H1 (cell line): ENCODE measurements at regions not wholly inside any gene's neighbourhood (a gene's known extent, or its start where the extent isn't known, plus 50 kb on each side); places are given as distances from the start of the nearest gene placed in this dataset.

Source experiments
- CTCF ChIA-PET: fragments of 300-600 bp; sonication (Branson Sonifier 250); formaldehyde crosslinking; loops from one replicate; lab custom pipeline; 2021; ENCODE audit not compliant: partially characterized antibody; lab: Charles Lee
- POLR2A ChIA-PET: fragments of 300-600 bp; sonication (Branson Sonifier 250); formaldehyde crosslinking; loops from one replicate; lab custom pipeline; 2021; ENCODE audit warnings: inconsistent platforms; ENCODE audit not compliant: partially characterized antibody; lab: Charles Lee
- DNase-seq, 2 experiments: peaks; one replicate each; pipeline versions ENCODE4 v3.0.0 to v3.0.0-alpha.2; 2010 to 2022; ENCODE audit warnings: low spot score in 2 of 2, low read depth in 1 of 2, mixed read lengths in 1 of 2
- FAIRE-seq: peaks from 2 replicates; lab custom pipeline; 2011; peaks lifted over from hg19 to GRCh38; lab: Jason Lieb, UNC
- H2AFZ ChIP-seq: 2 replicates; pipeline ENCODE4 v1.8.1; 2012; ENCODE audit warnings: low read length, inconsistent platforms
- H2AK5ac ChIP-seq: 2 replicates; pipeline ENCODE4 v1.6.1; 2013; ENCODE audit warnings: low read depth, low read length
- H2BK120ac ChIP-seq: replicated peaks from 2 replicates; pipeline ENCODE3; 2013; ENCODE audit warnings: low read depth, low read length, inconsistent platforms
- H2BK12ac ChIP-seq: 2 replicates; pipeline ENCODE4 v1.6.1; 2013; ENCODE audit warnings: low read depth, low read length
- H2BK15ac ChIP-seq: 2 replicates; pipeline ENCODE4 v1.6.1; 2013; ENCODE audit warnings: low read length
- H2BK20ac ChIP-seq: 2 replicates; pipeline ENCODE4 v1.6.1; 2013; ENCODE audit warnings: low read length
- H2BK5ac ChIP-seq: 2 replicates; pipeline ENCODE4 v1.6.1; 2013; ENCODE audit warnings: low read depth, low read length
- H3K14ac ChIP-seq: 2 replicates; pipeline ENCODE4 v1.6.1; 2013; ENCODE audit warnings: inconsistent platforms; ENCODE audit not compliant: insufficient read length
- H3K18ac ChIP-seq: 2 replicates; pipeline ENCODE4 v1.6.1; 2013; ENCODE audit warnings: low read length; ENCODE audit errors: extremely low read depth
- H3K23ac ChIP-seq: 2 replicates; pipeline ENCODE4 v1.6.1; 2013; ENCODE audit warnings: inconsistent platforms; ENCODE audit not compliant: insufficient read length
- H3K23me2 ChIP-seq: 2 replicates; pipeline ENCODE4 v1.6.1; 2013; ENCODE audit warnings: low read depth, low read length
- H3K27ac ChIP-seq: 2 replicates; pipeline ENCODE4 v1.6.1; 2011; ENCODE audit warnings: low read depth, low read length, inconsistent platforms
- H3K27me3 ChIP-seq, 4 experiments: replicated peaks in 1 of 4; 1 replicate in 1 of 4; 2 replicates in 3 of 4; pipeline versions ENCODE4 v1.6.1 to v1.8.1; 2011 to 2013; ENCODE audit warnings: low read length in 3 of 4, mild to moderate bottlenecking in 3 of 4, inconsistent platforms in 2 of 4, mixed read lengths in 2 of 4, moderate library complexity in 1 of 4; ENCODE audit not compliant: control insufficient read depth in 3 of 4, insufficient read depth in 3 of 4; ENCODE audit errors: extremely low read depth in 1 of 4
- H3K36me3 ChIP-seq, 4 experiments: 2 replicates each; pipeline versions ENCODE4 v1.6.1 to v1.8.1; 2011 to 2013; ENCODE audit warnings: mild to moderate bottlenecking in 4 of 4, low read length in 3 of 4, moderate library complexity in 2 of 4, control low read depth in 1 of 4, inconsistent platforms in 1 of 4; ENCODE audit not compliant: insufficient read depth in 4 of 4, control insufficient read depth in 2 of 4
- H3K4ac ChIP-seq: replicated peaks from 2 replicates; pipeline ENCODE3; 2013; ENCODE audit warnings: low read length, low read depth, mixed read lengths, inconsistent platforms; ENCODE audit not compliant: insufficient read length
- H3K4me1 ChIP-seq, 4 experiments: replicated peaks in 1 of 4; 1 replicate in 1 of 4; 2 replicates in 3 of 4; pipeline versions ENCODE4 v1.6.1 to v1.8.1; 2011 to 2013; ENCODE audit warnings: low read length in 3 of 4, inconsistent platforms in 2 of 4, mixed read lengths in 1 of 4; ENCODE audit not compliant: insufficient read depth in 4 of 4, control insufficient read depth in 3 of 4
- H3K4me2 ChIP-seq, 2 experiments: 2 replicates each; pipeline versions ENCODE4 v1.6.1 to v1.8.1; 2011 to 2013; ENCODE audit warnings: low read depth in 2 of 2, low read length in 2 of 2, control low read depth in 1 of 2, inconsistent platforms in 1 of 2, mild to moderate bottlenecking in 1 of 2; ENCODE audit not compliant: insufficient read depth in 1 of 2
- H3K4me3 ChIP-seq, 4 experiments: fragments of 200-600, 300-600 bp in 1 of 4; sonication (generic), shearing (Covaris generic), sonication (Bioruptor Twin) in 1 of 4; 2 replicates each; pipeline versions ENCODE4 v1.5.1 to v1.8.1; 2011 to 2016; ENCODE audit warnings: low read length in 4 of 4, low read depth in 3 of 4, control low read depth in 2 of 4, inconsistent platforms in 2 of 4, mild to moderate bottlenecking in 2 of 4, mixed read lengths in 1 of 4, moderate library complexity in 1 of 4; ENCODE audit not compliant: insufficient read depth in 2 of 4; ENCODE audit errors: extremely low read depth in 1 of 4
- H3K56ac ChIP-seq: replicated peaks from 2 replicates; pipeline ENCODE3; 2013; ENCODE audit warnings: low read depth, mild to moderate bottlenecking, mixed read lengths, low read length, inconsistent platforms; ENCODE audit not compliant: insufficient read length
- H3K79me1 ChIP-seq: 2 replicates; pipeline ENCODE4 v1.6.1; 2013; ENCODE audit warnings: low read depth, low read length, control low read depth
- H3K79me2 ChIP-seq, 2 experiments: 2 replicates each; pipeline versions ENCODE4 v1.6.1 to v1.8.1; 2012 to 2013; ENCODE audit warnings: low read length in 2 of 2, mild to moderate bottlenecking in 2 of 2, inconsistent platforms in 1 of 2; ENCODE audit not compliant: insufficient read depth in 2 of 2, control insufficient read depth in 1 of 2
- H3K9ac ChIP-seq, 4 experiments: replicated peaks in 1 of 4; 1 replicate in 1 of 4; 2 replicates in 3 of 4; pipeline versions ENCODE4 v1.6.1 to v1.8.1; 2011 to 2013; ENCODE audit warnings: low read depth in 3 of 4, low read length in 3 of 4, control low read depth in 2 of 4, mild to moderate bottlenecking in 2 of 4, moderate library complexity in 2 of 4, inconsistent platforms in 1 of 4; ENCODE audit errors: extremely low read depth in 1 of 4
- H3K9me3 ChIP-seq, 2 experiments: 2 replicates each; pipeline versions ENCODE4 v1.6.1 to v1.8.1; 2012 to 2013; ENCODE audit warnings: mild to moderate bottlenecking in 2 of 2, moderate library complexity in 2 of 2, control low read depth in 1 of 2, inconsistent platforms in 1 of 2, low read depth in 1 of 2, low read length in 1 of 2, mixed read lengths in 1 of 2; ENCODE audit not compliant: insufficient read depth in 2 of 2
- H4K20me1 ChIP-seq, 2 experiments: replicated peaks in 1 of 2; 2 replicates each; pipeline versions ENCODE3 to v1.8.1; 2011 to 2013; ENCODE audit warnings: inconsistent platforms in 2 of 2, low read length in 2 of 2, mild to moderate bottlenecking in 1 of 2; ENCODE audit not compliant: insufficient read depth in 2 of 2, control insufficient read depth in 1 of 2
- H4K5ac ChIP-seq: 2 replicates; pipeline ENCODE4 v1.6.1; 2013; ENCODE audit warnings: low read length, low read depth, mixed read lengths, inconsistent platforms; ENCODE audit not compliant: insufficient read length
- H4K8ac ChIP-seq: 2 replicates; pipeline ENCODE4 v1.8.0; 2013; ENCODE audit warnings: mild to moderate bottlenecking, moderate library complexity, low read length, inconsistent platforms; ENCODE audit not compliant: insufficient read depth; ENCODE audit errors: extremely low read depth
- H4K91ac ChIP-seq: replicated peaks from 2 replicates; pipeline ENCODE3; 2013; ENCODE audit warnings: low read length, mixed read lengths, inconsistent platforms; ENCODE audit not compliant: insufficient read length
- CTCF ChIP-seq, 3 experiments: IDR thresholded peaks; 1 replicate in 2 of 3; 2 replicates in 1 of 3; pipeline versions ENCODE4 v1.5.1 to v1.6.1; 2011; ENCODE audit warnings: low read length in 3 of 3, mild to moderate bottlenecking in 3 of 3, inconsistent platforms in 2 of 3, low read depth in 1 of 3, moderate library complexity in 1 of 3; ENCODE audit not compliant: insufficient read depth in 1 of 3; ENCODE audit errors: control extremely low read depth in 1 of 3
- MAFK ChIP-seq: IDR thresholded peaks from 2 replicates; pipeline ENCODE4 v1.6.1; 2012; ENCODE audit warnings: low read depth, mild to moderate bottlenecking, improper control_type of control experiment, low read length
- SIX5 ChIP-seq: IDR thresholded peaks from 2 replicates; pipeline ENCODE4 v1.6.1; 2011; ENCODE audit warnings: mild to moderate bottlenecking, low read depth, low read length
- WGBS, 2 experiments: shearing (Covaris generic) in 1 of 2; methylation state at CpG; one replicate each; pipeline versions ENCODE4 v1.1.6 to v1.1.7; 2013 to 2015; ENCODE audit warnings: low lambda C conversion rate in 2 of 2, mixed read lengths in 2 of 2, inconsistent platforms in 1 of 2, low coverage in 1 of 2, missing lambda C conversion rate in 1 of 2; ENCODE audit not compliant: insufficient replicate concordance in 2 of 2, insufficient coverage in 1 of 2, insufficient read length in 1 of 2; ENCODE audit errors: extremely low coverage in 1 of 2, missing lambda C conversion rate in 1 of 2; 5-methylcytosine and 5-hydroxymethylcytosine counted together

GRCh38 chr1:177865807-177866206 is 104.1 kb downstream of the SEC16B start:
- no peak overlapping the region for H2BK15ac ChIP-seq
- CTCF ChIA-PET: interaction anchor here (0.7 to 1.6 kb wide), 2 partner anchors 45 to 56 kb away, joined by 3 read pairs; no protein-coding TSS in a partner anchor
- H3K4me2 ChIP-seq: no peak overlapping the region
- H2BK20ac ChIP-seq: no peak overlapping the region
- DNase-seq (no peak), FAIRE-seq (no peak)
- no peak overlapping the region for H3K9ac ChIP-seq
- no peaks in the 10 kb centered on the region for H3K23me2 ChIP-seq
- H3K79me1 ChIP-seq: no peaks in the 10 kb centered on the region
- no peak overlapping the region for H3K14ac ChIP-seq
- WGBS, 2 experiments: 94% methylated on average over 3 of the region's 3 CpGs; no CpG with 5 or more reads in 1 of the 2 experiments
- no peaks in the 10 kb centered on the region for H3K27me3 ChIP-seq
- no peak overlapping the region for H3K4ac ChIP-seq
- H2BK5ac ChIP-seq: no peak overlapping the region
- no peak overlapping the region for H4K8ac ChIP-seq
- H4K20me1 ChIP-seq: no peaks in the 10 kb centered on the region
- no peak overlapping the region for H3K56ac ChIP-seq
- no peaks in the 10 kb centered on the region for H3K79me2 ChIP-seq
- no peak overlapping the region for H2AK5ac ChIP-seq
- no peak overlapping the region for H3K4me3 ChIP-seq
- H3K4me1 ChIP-seq: no peaks in the 10 kb centered on the region
- no peak overlapping the region for H3K27ac ChIP-seq
- H3K23ac ChIP-seq: no peak overlapping the region
- H3K18ac ChIP-seq: no peak overlapping the region
- TF ChIP-seq MAFK (no peak), CTCF (IDR thresholded peaks at IDR 0.05; ENCODE audit: control extremely low read depth in 1 of 3, insufficient read depth in 1 of 3, low read depth in 1 of 3, low read length in 3 of 3) (no peak), SIX5 (no peak)
- H3K36me3 ChIP-seq: no peaks in the 10 kb centered on the region
- H4K5ac ChIP-seq: no peak overlapping the region
- no peak overlapping the region for H2BK12ac ChIP-seq
- POLR2A ChIA-PET: no interaction called here
- H3K9me3 ChIP-seq: no peaks in the 10 kb centered on the region
- no peak overlapping the region for H4K91ac ChIP-seq
- no peak overlapping the region for H2AFZ ChIP-seq
- H2BK120ac ChIP-seq: no peak overlapping the region
